HG03196 (cell line): ENCODE measurements at regions not wholly inside any gene's neighbourhood (a gene's known extent, or its start where the extent isn't known, plus 50 kb on each side); places are given as distances from the start of the nearest gene placed in this dataset.

Source experiments
- ATAC-seq: cut with Tn5 transposase; IDR thresholded peaks from one replicate; pipeline ENCODE4 v1.9.1; 2021; ENCODE audit not compliant: unreplicated experiment

DNA sequence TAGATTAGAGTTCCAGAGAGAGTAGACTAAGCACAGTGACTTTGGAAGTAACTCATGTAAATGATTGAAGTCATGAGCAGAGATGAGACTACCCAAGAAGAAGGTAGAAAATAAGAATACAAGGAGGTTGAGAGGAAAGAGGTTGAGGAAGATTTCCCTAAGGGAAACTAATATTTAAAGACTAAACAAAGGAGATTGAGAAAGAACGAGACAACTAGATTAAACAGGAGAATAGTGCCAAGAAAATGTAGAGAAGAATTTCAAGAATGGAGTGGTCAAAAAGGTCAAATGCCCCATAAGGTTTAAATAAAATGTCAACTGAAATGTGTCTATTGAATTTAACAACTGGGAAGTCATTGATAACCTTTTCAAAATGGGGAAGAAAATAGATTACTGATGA is 59.0 kb downstream of the RPS29 start:
- ATAC-seq: no peak

DNA sequence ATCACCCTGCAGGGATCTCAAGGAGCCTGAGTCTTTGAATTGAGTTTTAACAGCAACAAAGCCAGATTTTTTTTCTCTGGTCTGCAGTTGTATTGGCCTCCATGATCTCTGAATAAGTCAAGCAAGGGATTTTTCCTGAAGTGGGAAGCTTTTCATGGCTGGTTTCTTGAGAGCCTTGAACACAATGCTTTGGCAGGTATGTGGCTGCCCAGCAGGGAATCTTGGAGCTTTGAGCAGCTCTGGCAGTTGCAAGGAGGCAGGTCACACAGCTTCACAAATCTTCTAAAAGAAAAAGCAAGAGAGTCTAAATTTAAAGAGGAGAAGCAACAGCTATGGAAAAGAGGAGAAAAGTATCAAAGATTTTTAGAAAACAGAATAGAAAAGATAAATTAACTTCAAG is 60.1 kb downstream of the RPS29 start:
- no peak for ATAC-seq

DNA sequence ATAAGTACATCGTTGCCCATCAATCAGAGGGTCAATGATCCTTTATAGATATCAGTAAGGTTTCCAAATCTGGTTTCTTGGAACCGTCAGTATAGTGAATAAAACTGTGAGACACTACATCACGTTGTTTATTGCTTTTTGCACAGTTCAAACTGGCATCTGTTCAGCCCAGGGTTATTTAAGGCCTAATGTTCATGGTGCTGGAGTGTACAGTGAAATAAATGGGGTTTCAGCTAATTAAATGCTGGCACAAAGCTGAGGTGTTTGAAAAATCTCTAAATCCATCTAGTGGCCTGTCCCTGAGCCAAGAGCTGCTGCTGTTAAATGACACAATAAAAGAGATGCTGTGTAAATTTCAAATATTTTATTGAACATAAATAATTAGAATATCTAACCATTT is 69.9 kb downstream of the RPS29 start:
- ATAC-seq: no peak

DNA sequence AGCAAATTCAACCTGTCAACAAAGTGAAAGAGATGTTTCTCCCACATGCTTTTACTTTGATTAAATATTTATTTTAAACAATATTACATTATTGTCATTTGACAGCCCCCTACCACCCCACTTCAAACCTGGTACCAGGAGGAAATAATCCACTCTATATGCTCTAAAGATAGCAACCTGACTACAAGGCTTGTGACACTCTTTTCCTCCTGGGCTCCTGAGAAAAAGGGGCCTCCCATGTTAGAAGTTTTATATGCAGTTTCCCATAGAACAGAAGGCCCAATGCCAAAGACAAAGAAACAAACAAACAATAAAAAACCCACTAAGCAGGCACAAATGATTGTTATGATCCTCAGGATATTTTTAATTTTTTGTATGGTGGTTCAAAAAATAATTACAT is 73.6 kb downstream of the RPS29 start:
- ATAC-seq: no peak

GRCh38 chr14:49512147-49512551 is 74.0 kb downstream of the RPS29 start:
- ATAC-seq: no peak

DNA sequence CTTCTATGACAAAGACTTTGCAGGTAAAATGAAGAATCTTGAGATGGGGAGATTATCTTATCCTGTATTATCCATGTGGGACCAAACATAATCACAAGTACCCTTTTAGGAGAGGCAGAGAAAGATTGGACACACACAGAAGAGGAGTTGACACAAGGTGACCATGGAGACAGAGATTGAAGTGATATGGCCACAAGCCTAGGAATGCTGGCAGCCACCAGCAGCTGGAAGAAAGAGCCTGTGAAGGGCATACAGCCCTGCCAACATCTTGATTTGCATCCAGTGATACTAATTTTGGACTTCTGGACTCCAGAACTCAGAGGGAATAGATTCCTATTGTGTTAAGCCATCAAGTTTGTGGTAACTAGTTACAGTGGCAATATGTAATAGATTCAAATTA is 78.1 kb downstream of the RPS29 start:
- no peak for ATAC-seq

DNA sequence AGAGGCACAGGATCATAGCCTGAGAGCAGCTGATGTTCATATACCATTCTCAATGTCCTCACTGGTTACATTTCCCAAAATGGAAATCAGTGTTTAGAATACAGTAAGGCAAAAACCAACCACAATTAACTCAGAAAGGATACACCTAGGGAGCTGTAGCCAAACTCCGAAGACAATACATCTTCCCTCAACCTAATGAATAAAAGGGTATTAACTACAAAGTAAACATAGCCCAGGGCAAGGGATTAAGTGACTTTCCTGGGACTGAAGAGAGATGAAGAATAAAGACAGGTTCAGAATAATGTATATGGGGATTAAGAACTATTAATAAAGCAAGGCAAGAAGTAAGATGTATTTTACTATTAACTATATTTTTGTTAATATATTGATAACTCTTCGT is 79.5 kb downstream of the RPS29 start:
- no peak for ATAC-seq

- ATAC-seq: no peak
Measured at GRCh38 chr14:49505041-49505766, 81.0 kb downstream of the RPS29 start.

GRCh38 chr14:49497725-49498348 is 88.3 kb downstream of the RPS29 start:
- ATAC-seq: no peak

DNA sequence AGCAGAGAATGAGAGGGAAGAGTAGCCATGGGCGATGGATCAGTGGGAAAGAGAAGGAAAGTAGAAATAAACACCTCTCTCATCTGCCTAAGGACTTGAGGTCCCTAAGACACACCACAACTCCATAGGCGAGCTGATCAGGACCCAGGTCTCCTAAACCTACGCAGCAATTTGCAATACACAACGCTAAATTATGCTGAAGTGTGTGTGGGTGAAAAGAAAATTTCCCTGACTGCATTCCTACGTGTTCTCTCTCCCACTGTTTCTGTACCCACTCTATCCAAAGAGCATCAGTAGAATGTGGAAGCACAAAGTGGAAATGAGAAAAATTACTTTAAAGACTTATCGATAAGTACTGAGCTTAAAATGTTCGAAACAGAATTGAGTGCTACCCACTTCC is 88.9 kb downstream of the RPS29 start:
- ATAC-seq: no peak

DNA sequence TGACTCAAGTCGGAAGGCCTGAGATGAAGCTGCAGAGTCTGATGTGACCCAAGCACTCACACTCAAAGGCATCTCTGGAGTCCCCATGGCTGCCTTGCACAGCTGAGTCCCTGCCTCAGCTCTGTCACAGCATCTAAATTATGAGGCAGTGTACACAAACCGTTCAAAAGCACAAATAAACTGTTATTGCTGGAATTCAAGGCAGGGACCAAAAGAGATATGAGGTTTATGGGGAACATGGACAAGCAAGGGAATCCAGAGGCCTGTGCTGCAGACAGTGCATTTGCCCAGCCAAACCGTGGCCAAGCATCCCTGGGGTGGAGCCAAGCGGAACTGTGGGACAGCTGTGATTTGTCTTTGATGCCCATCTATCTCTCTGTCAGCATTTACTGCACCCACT is 91.3 kb downstream of the RPS29 start:
- no peak for ATAC-seq

GRCh38 chr14:49493557-49493956 is 92.6 kb downstream of the RPS29 start:
- ATAC-seq: no peak

DNA sequence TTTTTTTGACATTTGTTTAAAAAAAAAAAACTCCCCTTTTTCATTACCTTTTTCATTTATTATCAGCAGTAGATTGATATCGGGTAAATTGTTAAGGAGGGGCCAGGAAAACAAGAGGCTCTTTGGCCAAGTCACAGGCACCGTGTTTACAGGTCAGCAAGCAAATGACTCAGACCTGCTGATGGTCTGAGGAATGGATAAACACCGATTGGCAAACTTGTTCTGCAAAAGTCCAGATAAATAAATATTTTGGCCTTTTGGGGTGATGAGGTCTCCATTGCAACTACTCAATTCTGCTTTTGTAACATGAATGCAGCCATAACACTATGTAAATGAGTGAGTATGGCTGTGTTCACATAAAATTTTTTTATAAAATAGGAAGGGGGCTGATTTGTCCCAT is 94.0 kb downstream of the RPS29 start:
- no peak for ATAC-seq

DNA sequence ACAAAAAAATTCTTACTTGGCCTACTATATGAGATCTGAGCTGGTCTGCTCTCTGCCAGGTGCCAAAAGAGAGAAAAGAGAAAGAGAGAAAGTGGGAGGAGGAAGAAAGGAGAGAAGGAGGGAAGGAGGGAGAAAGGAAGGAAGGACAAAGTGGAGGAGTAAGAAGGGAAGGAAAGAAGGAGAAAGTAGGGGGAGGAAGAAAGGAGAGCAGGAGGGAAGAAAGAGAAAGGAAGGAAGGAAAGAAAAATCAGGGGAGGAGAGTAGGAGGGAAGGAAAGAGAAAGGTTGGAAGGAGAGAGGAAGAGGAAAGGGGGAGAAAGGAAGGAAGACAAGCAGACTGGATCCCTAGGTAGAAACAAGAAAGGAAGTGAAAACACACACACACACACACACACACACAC is 96.8 kb downstream of the RPS29 start:
- no peak for ATAC-seq

- ATAC-seq: no peak
Measured at GRCh38 chr14:49487238-49487637, 98.9 kb downstream of the RPS29 start.

DNA sequence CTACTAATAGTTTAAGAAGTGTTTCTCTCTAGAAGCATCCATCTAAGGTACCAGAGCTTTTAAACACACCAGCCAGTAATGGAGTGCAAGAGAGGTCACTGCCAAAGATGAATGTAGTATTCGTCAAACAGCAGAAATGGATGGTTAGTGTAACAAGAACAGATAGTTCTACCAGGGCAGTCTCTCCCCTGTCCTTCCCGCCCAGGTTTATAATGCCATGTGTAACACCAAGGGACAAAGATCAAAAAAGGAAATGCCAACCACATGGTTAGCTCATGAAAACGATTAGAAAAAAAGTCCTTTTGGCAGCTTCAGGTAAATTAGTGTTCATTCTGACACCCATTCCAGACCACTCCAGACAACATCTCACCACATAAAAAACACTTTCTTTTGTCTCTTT is 100.9 kb downstream of the RPS29 start:
- no peak for ATAC-seq

DNA sequence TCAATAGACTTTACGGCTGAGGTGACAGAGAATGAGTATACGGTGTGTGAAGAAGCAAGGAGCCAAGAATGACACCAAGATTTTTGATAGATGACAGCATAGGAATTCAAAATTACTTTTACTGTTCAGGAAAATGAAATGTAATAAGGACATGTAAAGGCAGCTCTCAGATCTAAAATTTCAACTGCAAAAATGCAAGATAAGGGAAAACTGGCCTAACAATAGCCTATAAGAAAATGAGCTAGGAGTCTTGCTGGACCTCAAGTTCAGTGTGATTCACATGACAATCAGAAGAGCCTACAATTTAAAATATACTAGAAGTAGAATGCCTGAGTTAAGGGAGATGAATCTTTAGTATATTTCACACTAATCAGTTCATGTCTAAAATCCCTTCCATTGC is 102.0 kb downstream of the RPS29 start:
- ATAC-seq: no peak

- peak; percentile 93 for ATAC-seq
Measured at GRCh38 chr14:49483268-49483667, 102.9 kb downstream of the RPS29 start.

DNA sequence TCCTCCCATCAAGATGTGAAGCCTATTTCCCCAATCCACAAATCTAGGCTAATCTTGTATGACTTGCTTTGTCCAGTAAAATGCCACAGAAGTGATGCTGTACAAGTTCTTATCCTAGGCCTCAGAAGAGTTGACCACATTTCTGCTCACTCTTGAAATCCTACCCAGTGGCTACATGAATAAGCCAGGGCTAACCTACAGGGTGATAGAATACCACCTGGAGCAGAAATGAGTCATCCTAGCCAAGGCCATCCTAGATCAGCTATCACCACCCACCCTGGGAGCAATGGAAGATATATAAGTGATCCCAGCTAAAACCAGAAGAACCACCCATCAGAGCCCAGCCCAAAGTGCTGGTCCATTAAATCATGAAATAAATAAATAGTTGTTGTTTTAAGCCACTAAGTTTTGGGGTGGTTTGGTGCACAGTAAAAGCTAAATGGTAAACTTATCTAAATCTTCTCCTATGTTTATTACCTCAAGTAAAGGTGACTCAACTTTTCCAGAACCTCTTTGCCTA is 105.1 kb downstream of the RPS29 start:
- no peak for ATAC-seq

GRCh38 chr14:49480053-49480760 is 106.0 kb downstream of the RPS29 start:
- no peak for ATAC-seq

DNA sequence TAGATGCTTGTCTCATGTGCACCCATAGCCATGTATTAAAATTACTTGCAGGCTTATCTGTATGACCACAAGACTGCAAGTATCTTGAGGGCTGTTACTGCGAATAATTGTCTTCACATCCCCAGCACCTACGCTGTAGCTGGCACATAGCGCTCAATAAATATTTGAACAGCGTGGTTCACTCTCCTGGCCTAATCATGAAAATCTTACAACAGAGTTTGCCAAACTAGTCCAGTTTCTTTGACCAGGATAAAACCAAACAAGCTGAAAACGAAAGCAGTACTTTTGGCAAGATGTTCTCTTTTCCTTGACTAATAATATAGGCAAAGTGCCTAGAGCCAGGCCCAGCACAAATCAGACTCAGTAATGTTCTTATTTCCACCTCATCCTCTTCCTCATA is 106.7 kb downstream of the RPS29 start:
- ATAC-seq: no peak

GRCh38 chr14:49478784-49479183 is 107.4 kb downstream of the RPS29 start:
- no peak for ATAC-seq
